HG03139 (cell line): ENCODE measurements at regions not wholly inside any gene's neighbourhood (a gene's known extent, or its start where the extent isn't known, plus 50 kb on each side); places are given as distances from the start of the nearest gene placed in this dataset.

ENCODE experiments used
- ATAC-seq: cut with Tn5 transposase; IDR thresholded peaks from one replicate; pipeline ENCODE4 v1.9.1; 2021; ENCODE audit not compliant: unreplicated experiment

DNA sequence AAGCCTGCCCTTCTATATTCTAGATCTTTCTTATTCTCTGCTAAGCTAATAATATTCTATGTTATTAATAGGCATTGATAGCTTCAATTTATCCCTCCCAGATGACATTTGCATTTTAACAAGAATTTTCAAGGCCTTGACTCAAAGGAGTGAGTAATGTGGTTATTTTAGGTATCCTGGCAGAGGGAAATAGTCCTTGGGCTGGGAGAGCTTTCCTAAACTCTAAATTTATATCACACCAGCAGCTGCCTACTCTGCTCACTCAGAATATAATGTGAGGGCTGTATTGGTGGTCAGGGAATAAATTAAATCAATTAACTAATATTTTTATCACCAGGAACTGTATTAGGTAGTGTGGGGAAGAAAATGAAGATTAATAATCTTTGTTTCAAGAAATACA is 74.8 kb upstream of the ADAM23 start:
- no peak for ATAC-seq

DNA sequence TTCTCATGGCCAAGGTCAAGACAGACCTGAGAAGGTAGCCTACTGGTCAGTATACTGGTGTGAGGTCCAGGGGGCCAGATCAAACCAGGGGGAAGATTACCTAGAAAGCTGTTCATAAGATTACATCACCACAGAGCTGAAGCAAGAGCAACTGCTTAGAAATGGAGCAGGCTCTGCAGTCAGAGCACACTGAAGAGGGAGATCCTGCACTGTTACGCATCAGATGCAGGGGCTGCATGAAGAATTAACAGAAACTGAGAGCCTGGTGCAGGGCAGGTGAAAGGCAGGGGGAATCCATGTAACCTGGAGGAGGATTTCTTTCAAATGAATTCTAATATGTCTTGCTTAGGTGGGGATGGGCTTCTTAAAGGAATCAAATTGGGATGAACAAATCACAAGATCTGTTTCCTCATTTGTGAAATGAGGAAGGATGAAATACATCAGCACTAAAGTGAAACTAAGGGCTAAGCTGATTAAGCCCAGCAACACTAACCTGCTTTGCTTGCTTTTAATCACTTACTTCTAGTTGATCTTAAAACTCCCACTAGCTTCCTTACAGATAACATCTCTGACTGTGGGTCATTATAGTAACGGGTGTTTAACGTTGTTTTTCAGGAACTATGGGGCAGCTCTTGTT is 74.3 kb upstream of the ADAM23 start:
- ATAC-seq, result no peak

DNA sequence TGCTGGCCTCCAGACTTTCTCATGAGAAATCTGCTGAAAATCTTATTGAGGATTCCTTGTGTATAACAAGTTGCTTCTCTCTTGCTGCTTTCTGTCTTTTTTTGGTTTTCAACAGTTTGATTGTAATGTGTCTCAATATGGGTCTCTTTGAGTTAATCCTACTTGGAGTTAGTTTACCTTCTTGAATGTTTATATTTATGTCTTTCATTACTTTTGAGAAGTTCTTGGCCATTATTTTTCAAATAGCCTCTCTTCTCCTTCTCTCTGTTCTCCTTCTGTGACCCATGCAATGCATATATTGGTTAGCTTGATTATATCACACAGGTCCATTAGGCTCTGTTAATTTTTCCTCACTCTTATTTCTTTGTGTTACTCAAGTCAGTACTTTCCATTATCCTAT is 67.4 kb upstream of the ADAM23 start:
- no peak for ATAC-seq

DNA sequence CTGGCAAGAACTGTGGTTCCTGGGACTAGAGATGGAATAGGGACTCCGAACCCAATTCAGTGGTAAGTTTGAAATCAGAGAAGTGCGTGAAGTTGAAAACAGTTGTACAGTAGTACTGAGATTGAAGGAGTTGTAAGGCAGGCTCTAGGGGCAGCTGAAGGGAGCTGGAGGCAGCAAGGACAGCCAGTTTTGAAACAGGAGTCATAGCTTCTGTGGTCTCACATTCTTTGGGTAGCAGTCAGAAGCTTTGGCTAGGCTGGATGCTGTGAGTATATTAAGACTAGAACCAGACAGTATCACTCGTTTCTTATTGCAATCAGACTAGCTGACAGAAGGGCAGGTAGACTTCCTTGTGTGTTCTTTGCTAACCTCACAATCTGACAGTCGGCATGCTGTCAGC is 64.5 kb upstream of the ADAM23 start:
- no peak for ATAC-seq

DNA sequence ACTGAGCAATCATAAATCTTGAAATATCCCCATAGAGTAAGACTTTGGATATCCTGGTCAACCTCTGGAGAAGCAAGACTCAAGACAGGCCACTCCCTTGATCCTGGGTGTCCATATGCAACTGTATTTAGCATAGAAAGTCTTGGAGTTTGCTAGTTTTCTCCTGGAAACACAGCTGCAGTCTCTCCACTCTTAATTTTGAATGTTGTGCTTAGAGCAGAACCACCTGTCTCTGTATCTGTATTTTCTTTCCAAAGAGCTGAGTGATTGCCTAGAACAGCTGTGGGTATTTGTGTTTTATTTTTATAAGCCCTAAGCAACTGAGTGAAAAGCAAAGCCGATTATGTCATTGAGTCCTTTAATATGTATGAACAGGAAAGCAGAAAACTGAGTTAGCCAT is 64.1 kb upstream of the ADAM23 start:
- ATAC-seq, result no peak

DNA sequence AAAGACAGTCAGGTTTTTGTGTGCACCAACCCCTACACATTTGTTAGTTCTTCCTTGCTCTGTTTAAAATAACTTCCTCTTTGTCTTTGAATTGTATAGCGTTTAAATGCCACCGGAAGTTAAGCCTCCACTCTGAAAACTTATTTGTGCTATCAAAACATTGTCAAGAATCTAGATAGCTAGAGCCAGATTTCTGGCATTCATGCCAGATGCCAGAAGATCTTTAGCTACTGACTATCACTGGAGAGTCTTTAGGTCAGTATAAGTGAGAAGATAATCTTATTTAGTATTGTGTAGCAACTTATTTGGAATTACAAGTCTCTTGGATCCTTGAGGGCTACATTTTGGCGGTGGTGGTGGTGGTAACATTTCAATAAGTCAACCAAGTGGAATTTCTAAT is 63.4 kb upstream of the ADAM23 start:
- no peak for ATAC-seq

DNA sequence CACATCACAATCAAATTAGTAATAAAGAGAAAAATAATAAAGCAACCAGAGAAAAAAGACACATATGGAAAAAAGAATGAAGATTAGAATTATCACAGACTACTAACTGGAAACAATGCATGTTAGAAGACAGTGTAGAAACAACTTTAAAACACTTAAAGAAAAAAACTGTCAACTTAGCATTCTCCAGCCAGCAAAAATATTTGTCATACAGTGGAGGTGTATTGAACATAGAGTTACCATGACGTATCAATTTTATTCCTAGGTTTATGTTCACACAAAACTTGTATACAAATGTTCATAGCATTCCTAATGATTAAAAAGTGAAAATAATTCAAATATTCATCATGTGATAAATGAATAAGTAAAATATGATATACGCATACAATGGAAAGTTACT is 61.5 kb upstream of the ADAM23 start:
- ATAC-seq, result no peak

DNA sequence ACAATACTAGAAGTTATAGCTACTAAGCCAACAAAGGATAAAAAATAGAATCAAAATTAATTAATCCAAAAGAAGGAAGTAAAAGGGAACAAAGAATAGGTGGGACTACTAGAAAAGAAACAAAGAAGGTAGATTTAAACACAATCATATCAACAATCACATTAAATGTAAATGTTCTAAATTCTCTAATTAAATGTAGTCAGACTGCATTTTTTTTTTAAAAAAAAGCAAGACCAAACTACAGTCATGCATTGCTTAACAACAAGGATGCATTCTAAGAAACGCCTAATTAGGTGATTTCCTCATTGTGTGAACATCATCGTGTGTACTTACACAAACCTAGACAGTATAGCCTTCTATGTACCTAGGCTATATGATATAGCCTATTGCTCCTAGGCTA is 59.7 kb upstream of the ADAM23 start:
- ATAC-seq, result no peak

DNA sequence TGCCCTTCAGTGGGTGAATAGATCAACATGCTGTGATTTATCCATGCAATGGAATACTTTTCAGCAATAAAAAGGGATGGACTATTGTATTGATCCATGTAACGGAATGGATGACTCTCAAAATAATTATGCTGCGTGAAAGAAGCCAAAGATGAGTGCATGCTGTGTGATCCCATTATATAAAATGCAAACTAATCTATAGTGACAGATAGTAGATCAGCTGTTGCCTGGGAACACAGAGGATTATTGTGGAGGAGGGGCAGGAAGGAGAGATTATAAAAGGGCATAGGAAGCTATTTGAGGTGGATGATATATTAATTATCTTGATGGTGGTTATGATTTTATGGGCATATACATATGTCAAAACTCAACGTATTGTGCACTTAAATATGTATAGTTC is 55.5 kb upstream of the ADAM23 start:
- no peak for ATAC-seq

DNA sequence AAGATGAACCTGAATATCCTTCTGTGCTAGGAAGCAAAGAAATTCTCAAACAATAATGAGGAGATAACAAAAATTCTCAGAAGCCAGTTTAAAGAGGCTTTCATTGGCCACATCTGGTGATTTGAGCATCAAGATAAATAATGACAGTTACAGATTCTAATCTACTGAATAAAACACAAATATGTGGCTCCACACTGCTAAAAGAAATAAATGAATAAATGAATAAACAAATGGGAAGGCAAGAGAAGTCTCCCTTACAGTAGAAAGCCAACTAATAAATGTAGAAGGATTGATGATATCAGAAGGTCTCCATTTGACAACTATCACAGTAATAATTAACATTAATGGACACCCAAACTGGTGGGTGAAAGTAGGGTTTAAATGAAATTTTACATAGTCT is 54.6 kb upstream of the ADAM23 start:
- ATAC-seq, result no peak

DNA sequence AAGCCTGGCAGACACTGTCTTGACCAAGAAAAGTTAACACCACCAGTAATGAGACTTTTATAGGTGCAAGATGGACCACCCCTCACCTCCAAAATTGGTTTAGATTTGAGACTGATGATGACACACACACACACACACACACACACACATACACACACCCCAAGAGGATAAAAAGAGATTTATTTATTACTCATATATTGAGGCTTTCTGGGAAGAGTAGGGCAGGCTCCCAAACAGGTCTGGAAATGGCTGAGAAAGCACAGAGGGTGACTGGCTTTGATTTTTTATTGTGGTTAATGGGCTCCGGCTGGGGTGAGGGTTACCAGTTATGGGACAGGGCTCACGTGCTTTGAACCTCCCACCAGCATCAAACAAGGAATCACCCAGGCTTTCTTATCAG is 54.2 kb upstream of the ADAM23 start:
- no peak for ATAC-seq

DNA sequence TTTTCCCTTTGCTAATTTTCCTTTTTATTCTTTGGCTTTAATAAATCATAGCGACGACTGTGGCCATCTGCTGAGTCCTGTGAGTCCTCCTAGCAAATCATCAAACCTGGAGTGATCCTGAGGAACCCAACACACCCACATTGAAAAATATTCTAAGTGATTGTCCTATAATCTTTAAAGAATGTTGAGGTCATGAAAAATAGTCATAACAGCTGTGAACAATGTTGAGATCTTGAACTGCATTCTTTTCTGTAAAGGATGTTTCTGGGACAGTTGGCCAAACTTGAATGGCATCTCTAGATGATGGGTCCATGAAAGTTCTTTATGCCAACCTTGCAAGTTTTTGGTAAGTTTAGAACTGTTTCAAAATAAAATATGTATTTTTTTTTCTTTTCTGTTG is 53.2 kb upstream of the ADAM23 start:
- ATAC-seq, result no peak

DNA sequence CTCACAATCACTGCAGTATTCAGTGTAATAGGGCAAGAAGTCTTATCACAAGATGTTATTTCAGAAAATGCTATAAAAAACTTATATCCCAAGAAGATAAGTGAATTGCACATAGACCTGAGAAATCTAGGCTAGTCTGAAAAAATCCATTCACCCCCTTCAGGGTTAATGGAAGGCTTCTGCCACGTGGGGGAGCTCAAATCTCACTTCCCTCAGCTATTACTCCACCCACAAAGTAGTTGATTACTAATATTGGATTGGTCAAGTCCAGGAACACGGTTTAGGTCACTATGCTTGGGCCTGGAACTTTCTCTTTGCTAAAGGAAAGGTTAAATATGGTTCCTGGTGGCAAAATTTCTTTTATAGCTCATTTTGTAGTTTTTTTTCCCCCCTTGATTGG is 51.2 kb upstream of the ADAM23 start:
- peak; percentile 98 for ATAC-seq
